Left colon (tissue), 2 donors: ENCODE measurements at regions not wholly inside any gene's neighbourhood (a gene's known extent, or its start where the extent isn't known, plus 50 kb on each side); places are given as distances from the start of the nearest gene placed in this dataset.

ENCODE experiments used
- ATAC-seq: fragments of 200-7000 bp; cut with Tn5 transposase; one replicate; pipeline ENCODE4 v1.9.1; 2020; ENCODE audit warnings: mild to moderate bottlenecking, moderate library complexity
- DNase-seq, 2 donors: peaks; one replicate each; pipeline ENCODE4 v3.0.0-alpha.2; 2020
- intact Hi-C, 2 donors: fragments of 100-400 bp; cut with DNase I in 1 of 2; cut with micrococcal nuclease in 1 of 2; formaldehyde crosslinking; loops; one replicate each; pipeline versions ENCODE4 v1.11.2 to v1.14.0; 2022; cut with DNase I, micrococcal nuclease
- donor health status: DM: no; HTN: no; CAD: no.
- donor health status: DM: yes; HTN: yes; CAD: no.

DNA sequence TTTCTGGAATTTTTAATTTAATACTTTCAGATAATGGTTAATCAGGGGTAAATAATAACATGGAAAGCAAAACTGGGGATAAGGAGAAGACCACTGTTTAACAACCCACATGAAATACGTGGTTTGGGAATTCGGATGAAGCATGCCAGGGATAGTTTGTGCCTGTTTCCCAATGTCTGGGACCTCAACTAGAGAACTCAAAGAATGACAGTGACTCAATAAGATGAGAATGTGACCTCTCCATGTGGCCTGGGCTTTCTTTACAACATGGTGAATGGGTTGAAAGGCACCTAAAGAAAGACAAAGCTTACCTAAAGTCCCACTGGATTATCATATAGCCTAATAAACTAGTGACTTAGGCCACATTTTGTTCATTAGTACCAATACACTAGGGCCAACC, 460.3 kb upstream of the LRFN5 start:
- DNase-seq: no peak
- intact Hi-C loops: no loop called here
- no peak for ATAC-seq

GRCh38 chr14:41144370-41144769, 462.3 kb upstream of the LRFN5 start:
- intact Hi-C loops: no loop called here
- DNase-seq (no peak), ATAC-seq (no peak)

- intact Hi-C loops: loop anchor here in 1 of 2 donors (2.0 kb wide), 1 partner anchor 63 kb away; no protein-coding TSS in a partner anchor
- ATAC-seq (no peak), DNase-seq (no peak)
Measured at GRCh38 chr14:41137741-41138140, 468.9 kb upstream of the LRFN5 start.

- no peak for ATAC-seq
- intact Hi-C loops: no loop called here
- DNase-seq: no peak
Measured at GRCh38 chr14:41130274-41130673, 476.4 kb upstream of the LRFN5 start.

DNA sequence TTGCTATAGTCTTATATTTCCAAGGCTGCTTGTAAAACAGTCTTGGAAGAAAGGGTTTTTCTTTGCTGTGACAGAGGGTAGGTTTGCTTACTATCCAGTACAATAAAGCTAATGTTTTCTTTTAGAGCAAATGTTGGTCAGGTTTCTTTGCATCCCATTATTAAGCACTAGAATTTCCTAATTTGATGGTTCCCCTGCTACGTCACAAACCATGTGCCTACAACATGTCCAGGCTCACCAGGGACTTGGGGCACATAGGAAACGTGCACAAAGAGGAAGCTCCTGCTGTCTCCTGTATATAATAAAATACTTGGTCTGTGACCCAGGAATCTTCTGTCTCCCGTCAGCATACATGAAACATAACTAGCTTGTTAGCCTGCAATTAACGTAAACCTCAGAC, 486.3 kb upstream of the LRFN5 start:
- DNase-seq (no peak), ATAC-seq (no peak)
- intact Hi-C loops: no loop called here

GRCh38 chr14:41096131-41096530, 510.5 kb upstream of the LRFN5 start:
- intact Hi-C loops: no loop called here

GRCh38 chr14:41087056-41087455, 519.6 kb upstream of the LRFN5 start:
- ATAC-seq: no peak
- intact Hi-C loops: no loop called here
- no peak for DNase-seq

More at GRCh38 chr14:41096131-41096530, 510.5 kb upstream of the LRFN5 start:
- DNase-seq (no peak), ATAC-seq (no peak)

- ATAC-seq (no peak), DNase-seq (no peak)
- intact Hi-C loops: no loop called here
Measured at GRCh38 chr14:41073544-41073943, 533.1 kb upstream of the LRFN5 start.

DNA sequence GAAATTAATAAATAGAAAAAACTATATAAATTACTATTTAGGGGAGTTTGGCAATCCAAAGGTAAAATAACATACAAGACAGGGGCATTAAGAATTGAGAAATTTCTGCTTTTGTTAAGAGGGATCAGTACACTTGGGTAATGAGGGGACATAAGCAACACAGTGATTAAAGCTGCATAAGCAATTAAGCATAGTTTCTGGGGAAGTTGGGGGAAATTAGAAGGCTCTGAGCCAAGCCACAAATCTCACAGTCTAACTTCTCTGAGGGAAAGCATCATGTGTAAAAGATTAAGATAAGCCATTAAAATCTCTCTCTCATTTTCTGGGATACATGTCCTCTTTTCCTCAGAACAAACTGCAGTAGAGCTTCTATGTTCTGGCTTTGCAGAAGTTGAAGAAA, 533.9 kb upstream of the LRFN5 start:
- ATAC-seq: no peak
- no peak for DNase-seq
- intact Hi-C loops: no loop called here

- intact Hi-C loops: no loop called here
- ATAC-seq (no peak), DNase-seq (no peak)
Measured at GRCh38 chr14:41071351-41071750, 535.3 kb upstream of the LRFN5 start.

DNA sequence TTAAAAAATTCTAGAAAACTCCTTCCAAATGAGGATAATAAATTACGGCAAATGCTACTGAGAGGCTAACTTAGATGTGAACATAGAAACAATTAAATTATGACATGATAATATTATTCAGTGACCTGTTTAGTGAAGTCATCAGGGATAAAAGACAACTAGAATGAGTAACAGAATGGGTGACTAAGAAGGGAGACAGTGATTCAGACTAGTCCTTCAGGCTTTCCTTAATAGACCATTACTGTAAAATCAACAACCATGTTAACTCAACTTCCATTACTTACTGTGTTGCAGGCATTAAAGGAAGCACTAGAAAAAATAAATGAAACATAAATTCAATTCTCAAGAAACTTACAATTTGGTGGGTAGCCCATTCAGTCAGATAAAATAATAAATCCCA, 543.9 kb upstream of the LRFN5 start:
- ATAC-seq: no peak
- intact Hi-C loops: no loop called here
- no peak for DNase-seq

DNA sequence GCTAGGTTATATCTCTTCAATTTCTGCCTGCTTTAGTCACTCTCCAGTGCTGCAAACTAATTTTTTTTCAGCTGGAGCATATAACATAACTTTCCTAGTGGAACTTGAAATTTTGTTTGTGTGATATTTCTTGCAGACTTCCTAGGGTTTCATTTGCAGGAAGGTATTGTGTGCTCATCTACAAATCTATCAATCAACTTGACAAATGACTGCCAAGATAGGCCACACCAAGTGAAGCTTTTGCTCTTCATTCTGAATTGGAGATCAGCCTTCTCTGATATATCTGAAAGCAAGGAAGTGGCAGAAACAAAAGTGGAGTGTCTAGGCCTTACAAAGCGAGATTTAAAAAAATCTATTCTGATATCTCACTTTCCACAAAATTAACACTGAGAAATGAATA, 551.1 kb upstream of the LRFN5 start:
- DNase-seq: no peak
- intact Hi-C loops: no loop called here
- ATAC-seq: no peak

DNA sequence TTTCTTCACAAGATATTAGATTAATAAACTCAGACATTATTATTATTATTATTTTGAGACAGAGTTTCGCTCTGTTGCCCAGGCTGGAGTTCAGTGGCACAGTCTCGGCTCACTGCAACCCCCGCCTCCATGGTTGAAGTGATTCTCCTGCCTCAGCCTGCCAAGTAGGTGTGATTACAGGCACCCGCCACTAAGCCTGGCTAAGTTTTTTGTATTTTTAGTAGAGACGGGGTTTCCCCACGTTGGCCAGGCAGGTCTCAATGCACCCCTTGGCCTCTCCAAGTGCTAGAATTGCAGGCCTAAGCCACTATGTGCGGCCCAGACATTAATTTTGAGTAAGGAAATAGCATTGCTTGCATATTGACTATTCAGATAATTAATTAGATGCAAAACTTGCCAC, 554.9 kb upstream of the LRFN5 start:
- ATAC-seq: no peak
- intact Hi-C loops: no loop called here
- DNase-seq: no peak

DNA sequence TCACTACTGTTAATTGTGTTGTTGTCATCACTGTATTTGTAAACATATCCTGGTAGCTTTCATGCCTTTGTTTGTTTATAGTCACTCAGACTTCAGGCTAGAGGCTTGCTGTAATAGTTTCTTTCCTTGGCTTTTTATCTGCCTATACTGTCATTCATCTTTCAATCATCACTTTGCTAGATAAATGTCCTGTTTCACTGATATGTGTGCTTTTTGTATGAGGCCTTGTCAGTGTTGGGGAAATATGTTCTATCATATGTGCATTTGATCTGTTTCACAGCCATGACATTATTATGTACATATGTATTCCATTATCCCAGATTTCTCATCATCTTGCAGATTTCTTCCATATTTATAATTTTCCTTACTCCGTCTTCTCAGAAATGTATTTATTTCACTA, 558.9 kb upstream of the LRFN5 start:
- ATAC-seq (no peak), DNase-seq (no peak)
- intact Hi-C loops: no loop called here

- no peak for DNase-seq
- ATAC-seq: no peak
- intact Hi-C loops: no loop called here
Measured at GRCh38 chr14:41037388-41037787, 569.3 kb upstream of the LRFN5 start.

GRCh38 chr14:41034969-41035368, 571.7 kb upstream of the LRFN5 start:
- intact Hi-C loops: no loop called here
- DNase-seq (no peak), ATAC-seq (no peak)

DNA sequence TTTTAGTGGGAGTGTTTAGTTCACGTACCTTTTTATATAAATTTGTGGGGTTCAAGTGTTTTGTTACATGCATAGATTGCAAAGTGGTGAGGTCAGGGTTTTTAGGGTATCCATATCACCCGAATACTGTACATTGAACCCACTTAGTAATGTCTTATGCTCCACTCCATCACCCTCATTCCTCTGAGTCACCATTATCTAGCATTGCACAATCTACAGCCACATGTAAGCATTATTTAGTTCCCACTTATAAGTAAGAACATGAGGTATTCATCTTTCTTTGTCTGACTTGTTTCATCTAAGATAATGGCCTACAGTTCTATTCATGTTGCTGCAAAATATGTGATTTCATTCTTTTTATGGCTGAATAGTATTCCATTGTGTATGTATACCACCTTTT, 583.7 kb upstream of the LRFN5 start:
- intact Hi-C loops: no loop called here
- DNase-seq (no peak), ATAC-seq (no peak)

DNA sequence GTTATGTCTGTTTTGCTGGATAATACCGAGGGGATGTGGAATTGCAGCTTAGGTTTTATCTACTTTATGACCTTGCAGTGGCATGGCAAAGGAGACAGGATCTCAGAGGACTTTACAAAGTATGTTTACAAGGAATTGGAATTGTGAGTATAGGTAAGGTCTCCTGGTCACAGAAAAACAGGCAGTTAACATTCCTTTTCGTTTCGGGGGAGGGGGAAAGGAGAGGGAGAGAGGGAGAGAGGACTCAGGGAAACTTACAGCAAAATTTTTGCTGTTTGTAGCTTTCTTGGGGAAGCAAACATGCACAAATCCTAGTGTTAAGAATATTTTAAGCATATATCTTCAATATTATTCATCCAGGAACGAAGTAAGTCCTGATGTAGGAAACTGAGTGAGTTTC, 590.5 kb upstream of the LRFN5 start:
- ATAC-seq: no peak
- intact Hi-C loops: no loop called here
- DNase-seq: no peak

GRCh38 chr14:41000350-41000749, 606.3 kb upstream of the LRFN5 start:
- ATAC-seq (no peak), DNase-seq (no peak)
- intact Hi-C loops: no loop called here

GRCh38 chr14:40989260-40989659, 617.4 kb upstream of the LRFN5 start:
- intact Hi-C loops: no loop called here
- DNase-seq: no peak
- ATAC-seq: no peak

- DNase-seq (no peak), ATAC-seq (no peak)
- intact Hi-C loops: no loop called here
Measured at GRCh38 chr14:40987481-40987880, 619.2 kb upstream of the LRFN5 start.

DNA sequence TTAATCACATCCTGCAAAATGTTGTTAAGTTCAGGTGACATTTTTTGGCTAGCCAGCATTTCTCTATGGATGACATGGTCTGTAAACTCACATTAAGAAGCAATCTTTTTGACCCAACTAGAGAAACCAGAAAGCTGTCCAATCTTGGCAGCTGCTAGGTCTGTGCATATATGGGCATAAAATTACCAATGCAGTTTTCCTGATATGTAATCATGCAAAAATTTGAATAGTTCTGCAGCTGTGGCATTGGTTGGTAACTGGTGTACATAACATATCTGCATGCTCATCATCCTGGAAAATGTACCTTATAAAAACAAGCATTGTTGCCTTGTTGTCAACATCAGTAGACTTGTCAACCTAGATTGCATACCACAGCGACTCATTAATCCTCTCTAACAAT, 620.0 kb upstream of the LRFN5 start:
- intact Hi-C loops: no loop called here
- DNase-seq (no peak), ATAC-seq (no peak)
